ENCODE measurements at regions not wholly inside any gene's neighbourhood (a gene's known extent, or its start where the extent isn't known, plus 50 kb on each side); places are given as distances from the start of the nearest gene placed in this dataset.

- TF ChIP-seq CTCF (IDR thresholded peaks at IDR 0.05) (no peak), ZFX (IDR thresholded peaks at IDR 0.05; ENCODE audit: borderline replicate concordance) (no peak)
Measured at GRCh38 chr3:106034313-106034712, 165.5 kb upstream of the CBLB start.

All from 22Rv1 (cell line).